ENCODE measurements at regions not wholly inside any gene's neighbourhood (a gene's known extent, or its start where the extent isn't known, plus 50 kb on each side); places are given as distances from the start of the nearest gene placed in this dataset.

DNA sequence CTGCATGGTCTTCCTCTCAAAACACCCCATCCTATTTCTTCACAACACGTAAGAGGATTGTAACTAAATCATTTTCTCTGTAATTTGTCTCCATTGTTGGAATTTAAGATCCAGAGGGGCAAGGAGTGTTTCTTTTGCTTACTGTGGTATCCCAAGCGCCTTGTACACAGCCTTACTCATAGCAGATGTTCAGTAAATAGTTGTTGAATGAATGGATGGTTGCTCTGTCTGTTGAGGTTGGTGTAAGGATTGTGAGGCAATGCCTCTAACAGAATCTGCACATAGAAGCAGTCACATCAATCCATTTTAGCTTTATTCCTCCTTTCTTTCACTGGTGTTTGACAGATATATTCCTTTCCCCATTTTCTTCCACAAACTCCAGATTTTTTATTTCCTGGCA lies 90.1 kb downstream of the ZNF365 start:
- Mint-ChIP-seq H3K27me3 (ENCODE audit: low read depth in 2 of 2) (no peaks in the 10 kb centered on the region), H3K4me3 (no peak overlapping the region), H3K27ac (no peak overlapping the region), H3K36me3 (no peaks in the 10 kb centered on the region), H3K4me1 (no peaks in the 10 kb centered on the region), H3K9me3 (no peaks in the 10 kb centered on the region)
- Histone ChIP-seq H3K9me3 (ENCODE audit: control insufficient read depth, insufficient read depth, low read length) (peaks cover 16% of the 10 kb centered on the region), H3K4me1 (ENCODE audit: control insufficient read depth, insufficient read depth, low read length) (no peaks in the 10 kb centered on the region), H3K27me3 (ENCODE audit: control insufficient read depth, insufficient read depth, low read length) (no peaks in the 10 kb centered on the region), H3K36me3 (ENCODE audit: control insufficient read depth, insufficient read depth, low read length) (no peaks in the 10 kb centered on the region), H3K27ac (ENCODE audit: low read length) (no peak overlapping the region), H3K4me3 (ENCODE audit: low read length) (no peak overlapping the region)
- ATAC-seq (no peak), DNase-seq (no peak)
- WGBS (ENCODE audit: insufficient coverage) = 80% methylated on average over 1 of the region's 2 CpGs
- TF ChIP-seq CTCF (IDR thresholded peaks at IDR 0.05) = no peak
- intact Hi-C loops (cut with micrococcal nuclease) = no loop called here

DNA sequence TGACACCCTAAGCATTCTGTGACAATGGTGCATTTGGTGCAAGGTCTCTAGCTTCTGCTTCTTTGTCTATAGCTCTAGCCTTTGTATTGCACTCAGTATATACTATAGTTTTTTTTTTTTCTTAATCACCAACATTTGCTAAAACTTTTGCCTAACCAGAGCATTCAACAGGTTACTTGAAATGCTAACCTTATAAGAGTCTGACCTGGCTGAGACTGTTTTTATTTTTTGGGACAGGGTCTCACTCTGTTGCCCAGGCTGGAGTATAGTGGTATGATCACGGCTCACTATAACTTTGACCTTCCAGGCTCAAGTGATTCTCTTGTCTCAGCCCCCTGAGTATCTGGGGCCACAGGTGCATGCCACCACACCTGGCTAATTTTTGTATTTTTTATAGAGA lies 92.4 kb downstream of the ZNF365 start:
- Histone ChIP-seq H3K4me3 (ENCODE audit: low read length) (no peak overlapping the region), H3K4me1 (ENCODE audit: control insufficient read depth, insufficient read depth, low read length) (no peaks in the 10 kb centered on the region), H3K27me3 (ENCODE audit: control insufficient read depth, insufficient read depth, low read length) (no peaks in the 10 kb centered on the region), H3K27ac (ENCODE audit: low read length) (no peak overlapping the region), H3K36me3 (ENCODE audit: control insufficient read depth, insufficient read depth, low read length) (no peaks in the 10 kb centered on the region), H3K9me3 (ENCODE audit: control insufficient read depth, insufficient read depth, low read length) (peaks cover 16% of the 10 kb centered on the region)
- intact Hi-C loops (cut with micrococcal nuclease) = no loop called here
- Mint-ChIP-seq H3K9me3 (no peaks in the 10 kb centered on the region), H3K4me3 (no peak overlapping the region), H3K4me1 (no peaks in the 10 kb centered on the region), H3K27me3 (ENCODE audit: low read depth in 2 of 2) (no peaks in the 10 kb centered on the region), H3K36me3 (no peaks in the 10 kb centered on the region), H3K27ac (no peak overlapping the region)
- DNase-seq (no peak), ATAC-seq (no peak)
- TF ChIP-seq CTCF (IDR thresholded peaks at IDR 0.05) = no peak
- WGBS (ENCODE audit: insufficient coverage) = 93% methylated on average over 1 of the region's 1 CpG

GRCh38 chr10:62467527-62467926 lies 93.4 kb downstream of the ZNF365 start:
- no peak overlapping the region for H3K27ac Mint-ChIP-seq
- no peaks in the 10 kb centered on the region for H3K9me3 Mint-ChIP-seq
- ATAC-seq (no peak), DNase-seq (no peak)
- H3K4me3 ChIP-seq (ENCODE audit: low read length) = no peak overlapping the region
- no peak for TF ChIP-seq CTCF (IDR thresholded peaks at IDR 0.05)
- no peaks in the 10 kb centered on the region for H3K4me1 ChIP-seq (ENCODE audit: control insufficient read depth, insufficient read depth, low read length)
- no peaks in the 10 kb centered on the region for H3K27me3 Mint-ChIP-seq (ENCODE audit: low read depth in 2 of 2)
- H3K36me3 ChIP-seq (ENCODE audit: control insufficient read depth, insufficient read depth, low read length) = no peaks in the 10 kb centered on the region
- no peaks in the 10 kb centered on the region for H3K4me1 Mint-ChIP-seq
- H3K36me3 Mint-ChIP-seq = no peaks in the 10 kb centered on the region
- H3K27me3 ChIP-seq (ENCODE audit: control insufficient read depth, insufficient read depth, low read length) = no peaks in the 10 kb centered on the region
- intact Hi-C loops (cut with micrococcal nuclease) = no loop called here
- no peak overlapping the region for H3K4me3 Mint-ChIP-seq
- no peak overlapping the region for H3K27ac ChIP-seq (ENCODE audit: low read length)
- WGBS (ENCODE audit: insufficient coverage) = 95% methylated on average over 2 of the region's 2 CpGs
- H3K9me3 ChIP-seq (ENCODE audit: control insufficient read depth, insufficient read depth, low read length) = peaks cover 16% of the 10 kb centered on the region

DNA sequence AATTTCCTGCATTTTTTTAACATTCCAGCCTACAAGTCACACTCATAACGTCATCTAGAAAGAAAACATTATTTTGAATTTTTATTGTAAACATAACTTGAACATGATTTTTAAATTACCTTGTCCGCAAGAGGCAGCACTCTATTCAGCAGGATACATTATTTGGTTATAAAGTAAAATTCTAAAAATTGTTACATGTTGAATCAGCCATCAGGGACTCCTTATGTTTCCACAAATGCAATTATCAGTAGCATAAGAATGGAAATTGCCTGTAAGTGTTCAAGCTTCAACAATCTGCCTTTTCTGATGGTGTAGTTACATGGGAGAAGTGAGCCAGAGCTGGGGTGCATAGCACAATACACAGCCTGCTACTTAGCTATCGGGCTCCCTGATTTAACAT lies 97.5 kb downstream of the ZNF365 start:
- no peaks in the 10 kb centered on the region for H3K9me3 Mint-ChIP-seq
- H3K27ac ChIP-seq (ENCODE audit: low read length) = no peak overlapping the region
- no peaks in the 10 kb centered on the region for H3K36me3 ChIP-seq (ENCODE audit: control insufficient read depth, insufficient read depth, low read length)

More for the DNA sequence above, 97.5 kb downstream of the ZNF365 start:
- Histone ChIP-seq H3K27me3 (ENCODE audit: control insufficient read depth, insufficient read depth, low read length) (no peaks in the 10 kb centered on the region), H3K4me1 (ENCODE audit: control insufficient read depth, insufficient read depth, low read length) (no peaks in the 10 kb centered on the region), H3K9me3 (ENCODE audit: control insufficient read depth, insufficient read depth, low read length) (no peaks in the 10 kb centered on the region), H3K4me3 (ENCODE audit: low read length) (no peak overlapping the region)
- Mint-ChIP-seq H3K4me3 (no peak overlapping the region), H3K36me3 (no peaks in the 10 kb centered on the region), H3K27me3 (ENCODE audit: low read depth in 2 of 2) (no peaks in the 10 kb centered on the region), H3K27ac (no peak overlapping the region), H3K4me1 (no peaks in the 10 kb centered on the region)
- DNase-seq (no peak), ATAC-seq (no peak)
- WGBS (ENCODE audit: insufficient coverage) = 100% methylated on average over 2 of the region's 3 CpGs
- TF ChIP-seq CTCF (IDR thresholded peaks at IDR 0.05) = no peak
- intact Hi-C loops (cut with micrococcal nuclease) = no loop called here

Data from natural killer cell (primary cell).